Mesodermal cell (in vitro differentiated cells): ENCODE measurements at regions not wholly inside any gene's neighbourhood (a gene's known extent, or its start where the extent isn't known, plus 50 kb on each side); places are given as distances from the start of the nearest gene placed in this dataset.

Experiments used
- H3K27ac ChIP-seq: 2 replicates; pipeline ENCODE4 v1.7.0; 2013; ENCODE audit warnings: mild to moderate bottlenecking, low read depth, low read length, moderate library complexity; ENCODE audit not compliant: severe bottlenecking
- H3K36me3 ChIP-seq: 2 replicates; pipeline ENCODE4 v1.7.1; 2013; ENCODE audit warnings: mild to moderate bottlenecking, low read length, moderate library complexity; ENCODE audit not compliant: control insufficient read depth, insufficient read depth
- H3K4me1 ChIP-seq: one replicate; pipeline ENCODE4 v1.7.1; 2013; ENCODE audit warnings: mild to moderate bottlenecking, low read length; ENCODE audit not compliant: insufficient read depth, control insufficient read depth, poor library complexity, severe bottlenecking
- H3K4me3 ChIP-seq: 2 replicates; pipeline ENCODE4 v1.7.0; 2013; ENCODE audit warnings: low read length, control low read depth, mild to moderate bottlenecking; ENCODE audit not compliant: insufficient read depth, poor library complexity, severe bottlenecking; ENCODE audit errors: extremely low read depth
- H3K9me3 ChIP-seq: 2 replicates; pipeline ENCODE4 v1.7.1; 2013; ENCODE audit warnings: mild to moderate bottlenecking, low read length, moderate library complexity; ENCODE audit not compliant: control insufficient read depth
- WGBS, 2 experiments: methylation state at CpG; one replicate each; pipeline ENCODE4 v1.1.5; 2013; ENCODE audit warnings: missing lambda C conversion rate in 2 of 2; ENCODE audit not compliant: insufficient coverage in 2 of 2; 5-methylcytosine and 5-hydroxymethylcytosine counted together

DNA sequence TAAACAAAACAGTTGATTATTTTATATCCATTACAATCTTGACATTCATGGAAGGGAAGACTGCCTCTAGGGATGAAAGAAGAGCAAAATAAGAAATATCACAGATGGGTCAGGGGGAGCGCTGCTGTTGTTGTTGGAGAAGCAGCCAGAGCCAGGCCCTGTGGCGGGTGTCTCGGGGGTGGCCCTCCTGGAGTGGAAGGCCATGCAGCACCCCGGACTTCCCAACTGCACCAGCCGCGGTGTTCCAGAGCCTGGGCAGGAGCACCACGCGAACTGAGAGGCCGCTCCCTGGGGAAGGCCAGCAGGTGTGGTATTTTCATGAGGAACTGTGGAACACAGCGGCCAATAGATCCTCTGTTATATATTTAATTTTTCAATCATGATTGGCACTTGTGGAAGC is 72.4 kb upstream of the VSTM2A start:
- no peak overlapping the region for H3K4me3 ChIP-seq
- WGBS, 2 experiments, result 88 to 98% methylated on average over 3 to 7 of the region's 10 CpGs
- H3K4me1 ChIP-seq, result no peaks in the 10 kb centered on the region
- no peaks in the 10 kb centered on the region for H3K36me3 ChIP-seq
- no peaks in the 10 kb centered on the region for H3K9me3 ChIP-seq
- no peak overlapping the region for H3K27ac ChIP-seq

- H3K27ac ChIP-seq, result no peak overlapping the region
- H3K4me3 ChIP-seq, result no peak overlapping the region
- WGBS, 2 experiments, result 83% methylated on average over 1 of the region's 1 CpG; no CpG with 5 or more reads in 1 of the 2 experiments
- H3K9me3 ChIP-seq, result no peaks in the 10 kb centered on the region
- no peaks in the 10 kb centered on the region for H3K36me3 ChIP-seq
- H3K4me1 ChIP-seq, result no peaks in the 10 kb centered on the region
Measured at GRCh38 chr7:54476609-54477008, 65.6 kb upstream of the VSTM2A start.

- no peaks in the 10 kb centered on the region for H3K4me1 ChIP-seq
- whole genome bisulfite sequencing, 2 experiments, result 89% methylated on average over 1 of the region's 1 CpG; no CpG with 5 or more reads in 1 of the 2 experiments
- no peaks in the 10 kb centered on the region for H3K36me3 ChIP-seq
- H3K27ac ChIP-seq, result no peak overlapping the region
- no peak overlapping the region for H3K4me3 ChIP-seq
- no peaks in the 10 kb centered on the region for H3K9me3 ChIP-seq
Measured at GRCh38 chr7:54477083-54477482, 65.1 kb upstream of the VSTM2A start.

DNA sequence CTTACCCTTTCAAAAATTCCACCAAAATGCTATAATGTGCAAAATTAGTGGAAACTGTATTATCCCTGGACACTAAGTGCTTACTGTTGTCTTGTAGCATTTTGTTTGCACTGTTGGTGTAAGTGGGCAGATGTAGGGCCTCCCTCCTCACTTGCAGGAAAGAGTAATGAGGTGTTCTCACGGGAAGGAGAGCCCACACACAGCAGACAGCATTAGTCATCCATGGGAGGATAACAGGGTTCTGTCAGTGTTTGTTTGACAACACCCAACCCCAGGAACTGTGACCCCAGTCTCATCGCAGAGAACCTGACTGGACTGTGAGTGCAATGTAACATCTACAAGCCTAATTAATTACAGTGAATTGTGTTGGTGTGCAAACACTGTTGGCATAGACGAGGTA is 58.7 kb upstream of the VSTM2A start:
- H3K4me3 ChIP-seq, result no peak overlapping the region
- H3K9me3 ChIP-seq, result no peaks in the 10 kb centered on the region
- no peaks in the 10 kb centered on the region for H3K36me3 ChIP-seq
- H3K27ac ChIP-seq, result no peak overlapping the region
- H3K4me1 ChIP-seq, result no peaks in the 10 kb centered on the region
- WGBS, 2 experiments, result 63 to 84% methylated on average over 2 of the region's 3 CpGs

GRCh38 chr7:54485044-54485443 is 57.1 kb upstream of the VSTM2A start:
- H3K36me3 ChIP-seq, result no peaks in the 10 kb centered on the region
- no peaks in the 10 kb centered on the region for H3K4me1 ChIP-seq
- WGBS, 2 experiments, result no CpG with 5 or more reads among the region's 1 CpG
- no peak overlapping the region for H3K27ac ChIP-seq
- no peak overlapping the region for H3K4me3 ChIP-seq
- no peaks in the 10 kb centered on the region for H3K9me3 ChIP-seq
